ENCODE measurements at regions not wholly inside any gene's neighbourhood (a gene's known extent, or its start where the extent isn't known, plus 50 kb on each side); places are given as distances from the start of the nearest gene placed in this dataset.

DNA sequence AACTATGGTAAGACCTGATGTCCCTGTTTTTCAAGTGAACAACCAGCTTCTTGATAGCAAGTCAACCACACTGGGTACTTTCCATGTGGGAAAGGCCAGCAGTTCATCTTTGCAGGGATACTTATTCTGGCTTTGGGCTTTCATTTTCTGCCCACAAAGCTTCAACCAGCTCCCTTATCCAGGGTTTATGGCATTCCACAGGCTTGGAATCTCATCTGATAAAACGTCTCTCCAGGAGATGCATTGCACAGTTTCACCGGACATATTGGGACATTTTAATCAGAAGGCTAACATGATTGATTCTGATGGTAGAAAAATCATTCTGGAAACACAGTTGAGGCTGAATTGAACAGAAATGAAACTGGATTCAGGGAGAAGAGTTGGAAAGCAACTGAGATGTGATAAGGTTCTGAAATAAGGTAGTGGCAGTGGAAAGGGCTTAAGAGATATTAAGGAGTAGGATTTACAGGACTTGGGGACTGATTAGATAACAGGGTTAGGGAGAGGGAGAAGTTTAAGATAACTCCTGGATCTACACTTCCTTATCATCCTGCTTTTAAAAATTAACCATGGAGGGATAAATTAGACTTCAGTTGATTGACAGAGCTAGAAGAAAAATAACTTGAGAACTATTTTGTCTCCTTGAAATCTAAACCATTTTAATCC lies 195.8 kb upstream of the FBXL7 start:
- no peak for TF ChIP-seq POLR2A (IDR thresholded peaks at IDR 0.05)
- TF ChIP-seq, protein P1, sequence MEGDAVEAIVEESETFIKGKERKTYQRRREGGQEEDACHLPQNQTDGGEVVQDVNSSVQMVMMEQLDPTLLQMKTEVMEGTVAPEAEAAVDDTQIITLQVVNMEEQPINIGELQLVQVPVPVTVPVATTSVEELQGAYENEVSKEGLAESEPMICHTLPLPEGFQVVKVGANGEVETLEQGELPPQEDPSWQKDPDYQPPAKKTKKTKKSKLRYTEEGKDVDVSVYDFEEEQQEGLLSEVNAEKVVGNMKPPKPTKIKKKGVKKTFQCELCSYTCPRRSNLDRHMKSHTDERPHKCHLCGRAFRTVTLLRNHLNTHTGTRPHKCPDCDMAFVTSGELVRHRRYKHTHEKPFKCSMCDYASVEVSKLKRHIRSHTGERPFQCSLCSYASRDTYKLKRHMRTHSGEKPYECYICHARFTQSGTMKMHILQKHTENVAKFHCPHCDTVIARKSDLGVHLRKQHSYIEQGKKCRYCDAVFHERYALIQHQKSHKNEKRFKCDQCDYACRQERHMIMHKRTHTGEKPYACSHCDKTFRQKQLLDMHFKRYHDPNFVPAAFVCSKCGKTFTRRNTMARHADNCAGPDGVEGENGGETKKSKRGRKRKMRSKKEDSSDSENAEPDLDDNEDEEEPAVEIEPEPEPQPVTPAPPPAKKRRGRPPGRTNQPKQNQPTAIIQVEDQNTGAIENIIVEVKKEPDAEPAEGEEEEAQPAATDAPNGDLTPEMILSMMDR (IDR thresholded peaks at IDR 0.05), result no peak

All from vagina (tissue), 2 donors.